SK-N-DZ (cell line): ENCODE measurements at regions not wholly inside any gene's neighbourhood (a gene's known extent, or its start where the extent isn't known, plus 50 kb on each side); places are given as distances from the start of the nearest gene placed in this dataset.

Experiments used
- DNase-seq: peaks from one replicate; pipeline ENCODE4 v3.0.0-alpha.2; 2015; ENCODE audit warnings: low spot score

- DNase-seq: no peak
These were observed 80.4 kb downstream of the ENGASE start for GRCh38 chr17:79154951-79155585.

DNA sequence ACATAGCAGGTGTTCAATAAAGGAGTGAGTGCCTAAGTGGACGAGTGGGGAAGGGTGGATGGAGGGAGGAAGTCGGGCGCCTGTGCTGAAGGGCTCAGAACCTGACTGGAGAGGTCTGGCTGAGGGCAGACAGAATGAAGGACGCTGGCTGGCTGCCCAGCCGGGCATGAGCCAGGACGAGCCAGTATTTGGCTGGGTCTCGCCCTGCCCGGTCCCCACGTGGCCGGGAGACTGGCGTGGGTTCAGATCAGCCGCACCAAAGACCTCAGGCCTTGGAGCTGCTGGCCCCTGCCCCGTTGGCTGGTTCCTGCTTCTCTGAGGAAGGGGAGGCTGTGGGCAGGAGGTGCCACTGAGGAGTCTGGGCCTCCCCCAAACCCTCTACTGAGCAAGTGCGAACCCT, 79.8 kb downstream of the ENGASE start:
- DNase-seq: no peak

DNA sequence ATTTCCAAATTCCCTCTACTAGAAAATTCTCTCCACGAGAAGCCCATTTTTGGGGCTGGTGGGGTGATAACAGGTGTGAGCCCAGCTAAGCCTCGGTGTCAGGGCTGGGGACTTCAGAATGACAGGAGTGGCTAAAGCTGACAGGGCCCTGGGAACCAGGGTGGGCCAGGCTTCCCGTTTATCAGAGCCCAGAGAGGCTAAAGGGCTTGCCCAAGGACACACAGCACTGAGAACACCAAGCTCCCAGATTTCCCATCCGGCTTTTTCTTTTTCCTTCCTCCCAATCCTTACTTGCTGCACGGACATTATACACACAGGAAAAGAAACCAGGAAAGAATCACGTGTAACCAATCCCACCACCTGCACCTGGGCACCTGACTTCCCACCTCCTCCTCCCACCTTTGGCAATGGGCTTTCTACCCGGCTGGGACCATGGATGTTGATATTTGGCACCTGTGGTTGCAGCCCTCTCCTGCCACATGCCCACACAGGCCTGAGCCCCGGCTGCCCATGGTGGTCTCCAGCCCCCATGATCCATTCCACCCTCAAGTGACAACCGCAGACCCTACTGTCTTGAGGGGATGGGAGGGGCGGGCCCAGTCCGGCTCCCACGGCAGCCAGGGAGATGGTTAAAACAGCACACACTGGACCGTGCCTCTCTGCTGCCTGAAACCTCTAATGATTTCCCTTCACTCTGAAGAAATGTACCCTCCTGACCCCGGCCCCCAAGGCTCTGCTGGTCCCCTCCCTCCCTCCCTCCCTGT, 78.9 kb downstream of the ENGASE start:
- no peak for DNase-seq

DNA sequence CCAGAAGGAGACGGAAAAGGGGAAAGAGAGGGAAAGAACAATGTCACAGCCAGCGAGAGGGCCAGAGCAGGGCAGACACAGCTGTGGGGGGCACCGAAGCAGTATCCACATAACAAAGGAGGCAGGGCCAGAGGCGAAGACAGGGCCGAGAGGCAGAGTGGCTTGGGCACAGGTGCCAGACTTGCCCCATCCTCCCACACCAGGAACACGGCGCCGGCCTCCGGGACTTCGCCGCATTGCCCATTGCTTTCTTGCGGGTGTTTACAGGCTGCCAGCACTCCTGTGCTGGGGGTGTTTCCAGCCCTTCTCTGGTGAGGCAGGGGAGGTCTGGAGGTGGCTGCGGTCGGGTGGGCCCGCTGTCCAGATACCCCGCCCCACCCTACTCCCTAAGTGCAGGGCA, 78.0 kb downstream of the ENGASE start:
- no peak for DNase-seq

DNA sequence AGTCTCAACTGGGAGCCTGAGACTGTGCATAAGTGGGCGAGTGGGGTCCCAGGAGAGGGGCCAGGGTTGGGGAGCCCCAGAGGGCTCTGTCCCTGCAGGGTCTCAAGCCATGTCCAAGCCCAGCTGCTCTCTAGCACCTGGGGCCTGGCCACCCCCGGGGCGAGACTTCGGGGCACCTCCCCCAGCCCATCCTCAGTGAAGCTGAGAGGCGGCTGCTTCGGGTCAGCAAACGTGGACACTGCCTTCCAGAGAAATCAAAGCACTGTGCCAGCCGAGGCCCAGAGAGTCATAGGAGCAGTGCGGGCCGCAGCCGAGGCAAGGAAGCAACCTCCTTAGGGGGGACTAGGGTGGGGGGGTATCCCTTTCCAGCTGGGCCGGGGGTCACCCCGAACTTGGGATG, 77.5 kb downstream of the ENGASE start:
- no peak for DNase-seq

DNA sequence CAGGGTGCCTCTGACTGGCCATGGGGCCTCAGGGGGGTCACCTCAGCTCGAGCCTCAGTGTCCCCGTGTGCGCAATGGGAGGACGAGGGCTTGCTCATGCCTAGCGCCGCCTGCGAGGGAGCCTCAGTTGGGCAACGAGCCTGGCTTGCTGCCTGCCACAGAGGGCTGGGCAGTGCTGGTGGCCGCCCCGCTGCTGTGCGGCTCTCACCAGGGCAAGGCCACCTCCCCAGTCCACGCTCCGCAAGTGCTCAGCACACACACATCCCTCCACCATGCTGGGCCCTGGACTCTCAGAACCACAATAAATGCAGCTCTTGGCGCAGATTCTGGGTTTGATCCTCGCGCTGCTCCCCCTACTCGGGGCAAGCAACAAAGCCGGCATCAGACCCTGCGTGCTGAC, 76.2 kb downstream of the ENGASE start:
- no peak for DNase-seq

DNA sequence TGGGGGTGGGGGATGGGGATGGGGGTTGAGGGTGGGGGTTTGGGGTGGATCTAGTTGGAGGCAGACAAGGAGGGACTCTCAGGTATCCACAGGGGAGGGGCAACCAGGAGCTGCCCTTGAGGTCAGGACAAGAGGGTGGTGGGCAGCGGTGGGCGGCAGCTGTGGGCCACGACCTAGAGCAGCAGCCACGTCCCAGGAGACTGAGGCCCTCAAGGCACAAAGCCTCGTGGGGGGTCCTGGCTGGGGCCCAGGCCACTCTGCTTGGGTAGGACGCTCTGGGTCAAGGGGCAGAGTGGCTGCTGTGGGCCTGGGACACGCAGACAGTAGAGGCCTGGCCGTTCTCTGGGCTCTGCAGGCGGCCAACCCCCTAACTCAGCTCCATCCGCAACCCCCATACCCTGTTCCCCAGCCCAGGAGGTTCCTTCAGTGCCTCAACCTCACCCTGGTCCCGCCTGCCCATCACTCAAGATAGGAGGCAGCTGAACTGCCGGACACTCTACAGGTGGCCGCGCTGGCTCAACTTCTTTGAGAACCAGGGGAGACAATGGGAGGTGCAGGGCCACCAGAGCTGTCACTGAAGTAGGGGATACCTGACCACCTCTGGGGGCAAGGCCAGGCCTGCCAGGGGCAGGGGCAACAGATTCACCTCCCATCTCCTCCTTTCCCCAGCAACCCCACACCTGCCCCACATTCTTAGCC, 75.6 kb downstream of the ENGASE start:
- DNase-seq: no peak

- DNase-seq: no peak
These were observed 74.0 kb downstream of the ENGASE start for GRCh38 chr17:79148584-79148983.

DNA sequence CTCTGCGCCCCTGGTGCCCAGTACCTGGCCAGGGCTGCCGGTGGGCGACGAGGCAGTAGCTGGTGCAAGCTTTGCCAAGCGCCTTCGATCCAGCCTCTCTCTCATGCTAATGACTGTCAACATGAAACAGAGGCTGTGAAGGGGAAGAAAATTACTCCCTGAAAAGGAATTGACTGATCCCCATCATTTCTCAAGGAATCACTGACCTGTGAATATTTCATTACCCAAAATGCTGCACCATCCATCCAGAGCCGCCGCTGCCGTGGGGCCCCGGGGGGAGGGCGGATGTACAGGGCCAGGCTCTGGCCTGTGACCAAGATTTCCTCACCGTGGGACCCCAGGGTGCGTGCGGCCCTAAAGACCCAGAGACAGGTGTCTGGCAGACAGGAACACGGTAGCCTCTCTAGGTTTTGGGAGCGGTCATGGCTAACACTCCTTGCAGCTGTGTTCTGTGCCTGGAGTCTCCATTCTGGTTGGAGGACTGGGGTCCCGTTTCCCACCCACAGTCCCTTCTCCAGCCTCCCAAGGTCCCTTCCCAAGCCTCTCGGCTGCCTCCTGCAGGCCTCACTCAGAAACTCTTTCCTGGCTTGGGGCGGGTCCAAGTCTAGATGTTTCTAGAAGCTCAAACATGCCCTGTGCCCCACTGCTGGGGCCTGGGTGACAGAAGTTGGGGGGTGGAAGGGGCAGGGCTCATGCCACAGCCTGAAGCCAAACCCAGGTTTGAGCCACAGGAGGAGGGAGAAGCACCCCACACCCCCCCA, 73.3 kb downstream of the ENGASE start:
- DNase-seq: no peak

- no peak for DNase-seq
These were observed 71.9 kb downstream of the ENGASE start for GRCh38 chr17:79146562-79146961.

DNA sequence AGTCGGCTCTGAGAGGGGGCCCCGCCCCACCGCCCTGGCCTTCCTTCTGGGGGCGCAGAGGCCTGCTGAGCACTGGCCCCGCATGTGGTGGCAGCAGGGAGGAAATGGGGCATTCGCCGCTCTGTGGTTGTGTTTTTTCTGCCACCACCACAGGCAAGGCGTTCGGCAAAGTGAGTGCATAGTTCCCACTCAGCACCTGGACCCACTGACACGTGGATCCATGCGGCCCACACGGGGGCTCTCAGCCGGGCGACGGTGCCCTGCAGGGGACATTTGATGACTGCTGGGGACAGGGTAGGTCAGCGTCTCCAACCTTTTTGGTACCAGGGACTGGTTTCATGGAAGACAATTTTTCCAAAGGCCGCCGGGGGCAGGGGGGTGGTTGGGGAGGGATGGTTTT, 70.9 kb downstream of the ENGASE start:
- no peak for DNase-seq

DNA sequence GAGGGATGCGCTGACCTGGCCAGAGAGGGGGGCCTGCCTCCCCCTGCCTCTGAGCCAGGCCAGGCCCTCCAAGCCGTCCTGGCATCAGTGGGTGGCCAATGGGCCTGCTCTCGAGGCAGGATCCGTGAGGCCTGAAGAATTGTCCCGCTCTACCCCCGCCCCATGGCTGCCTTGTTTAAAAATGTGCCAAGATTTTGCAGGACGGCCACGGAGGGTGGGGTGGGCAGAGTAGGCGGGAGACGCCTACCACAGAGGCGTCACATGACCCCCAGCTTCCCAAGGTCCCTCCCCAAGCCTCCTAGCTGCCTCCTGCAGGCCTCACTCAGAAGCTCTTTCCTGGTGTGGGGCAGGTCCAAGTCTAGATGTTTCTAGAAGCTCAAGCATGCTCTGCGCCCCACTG, 69.5 kb downstream of the ENGASE start:
- no peak for DNase-seq

- DNase-seq: no peak
These were observed 67.8 kb downstream of the ENGASE start for GRCh38 chr17:79142375-79142774.

DNA sequence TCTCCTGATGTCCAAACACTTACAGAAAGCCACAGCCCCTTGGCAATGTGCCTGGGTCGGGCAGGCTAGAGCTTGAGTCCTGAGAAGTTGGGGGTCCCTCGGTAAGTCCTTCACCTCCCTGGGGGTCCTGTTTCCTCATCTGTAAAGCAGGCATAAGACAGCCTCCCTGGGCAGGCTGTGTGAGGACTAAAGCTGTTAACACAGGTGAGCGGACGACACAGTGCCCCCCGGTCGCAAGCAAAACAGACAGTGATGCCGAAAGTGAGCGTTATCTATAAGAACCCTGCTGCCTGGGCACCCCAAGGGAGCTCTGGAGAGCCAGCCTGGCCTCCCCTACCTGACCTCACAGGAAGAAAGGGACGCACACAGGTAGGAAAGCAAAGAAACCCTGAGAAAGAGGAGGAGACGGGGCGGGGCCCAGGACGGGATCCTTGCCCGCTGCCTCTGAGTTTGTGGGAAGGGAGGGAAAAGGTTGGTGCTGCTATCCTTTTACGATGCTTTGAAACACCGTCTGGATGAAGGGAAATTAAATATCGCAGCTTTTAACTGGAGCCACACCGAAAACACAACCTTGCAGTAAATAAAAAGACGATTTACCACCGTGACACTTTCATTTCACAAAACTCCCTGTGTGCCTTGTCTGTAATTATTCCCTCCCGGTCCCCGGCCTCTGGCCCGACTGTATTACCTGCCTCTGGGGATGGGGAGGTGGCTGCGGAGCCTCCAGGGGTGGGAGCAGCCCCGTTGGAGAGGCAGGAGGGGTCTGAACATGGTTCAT, 67.1 kb downstream of the ENGASE start:
- no peak for DNase-seq

GRCh38 chr17:79138826-79139225, 64.2 kb downstream of the ENGASE start:
- no peak for DNase-seq

DNA sequence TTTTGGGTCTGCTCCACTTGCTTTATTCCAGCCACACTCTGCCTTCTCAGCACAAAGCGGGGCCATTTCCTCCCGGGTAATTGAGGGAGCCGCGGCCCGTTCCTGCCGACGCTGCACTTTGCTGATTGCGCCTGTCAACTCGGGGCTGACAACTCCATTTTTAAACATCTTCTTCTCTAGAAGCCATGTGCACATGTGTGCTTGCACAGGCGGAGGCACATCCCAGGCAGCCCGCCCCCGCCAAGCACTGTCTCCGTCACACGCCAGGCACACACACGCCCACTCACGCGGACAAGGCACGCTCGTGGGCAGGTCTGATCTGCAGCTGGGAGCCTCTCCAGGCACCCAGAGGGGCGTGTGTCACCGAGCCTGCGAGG, 63.2 kb downstream of the ENGASE start:
- no peak for DNase-seq

DNA sequence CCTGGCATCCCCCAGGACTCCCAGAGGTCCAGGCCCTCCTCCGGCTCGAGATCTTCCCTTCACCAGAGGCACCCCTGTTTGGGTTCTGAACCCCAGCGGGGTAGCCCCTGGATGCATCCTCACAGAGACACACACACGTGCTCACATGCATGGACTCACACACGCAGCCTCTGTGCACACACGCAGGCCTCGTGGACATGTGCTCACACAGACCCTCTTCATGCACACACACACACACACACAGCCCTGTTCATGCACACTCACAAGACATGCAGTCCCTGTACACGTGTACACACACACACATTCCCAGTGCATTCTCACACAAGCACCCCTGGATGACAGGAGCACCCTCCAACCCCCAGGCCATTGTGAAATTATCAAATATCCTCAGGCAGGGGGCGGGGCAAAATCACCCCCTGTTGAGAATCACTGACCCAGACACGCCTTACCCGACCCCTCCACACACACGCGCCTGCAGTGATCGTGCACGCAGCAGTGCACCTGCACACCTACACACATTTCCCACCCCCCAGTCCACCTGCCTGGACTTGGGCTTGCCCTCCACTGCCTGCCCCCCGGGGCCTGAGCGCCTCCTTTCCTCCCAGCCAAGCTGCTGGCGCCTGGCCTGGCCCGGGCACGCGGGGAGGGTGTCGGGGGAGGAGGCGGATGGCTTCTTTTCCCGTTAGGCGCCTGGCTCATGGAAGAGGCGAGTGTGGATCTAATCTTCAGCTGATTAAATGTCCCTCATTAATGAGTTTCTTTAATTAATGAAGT, 62.6 kb downstream of the ENGASE start:
- no peak for DNase-seq

DNA sequence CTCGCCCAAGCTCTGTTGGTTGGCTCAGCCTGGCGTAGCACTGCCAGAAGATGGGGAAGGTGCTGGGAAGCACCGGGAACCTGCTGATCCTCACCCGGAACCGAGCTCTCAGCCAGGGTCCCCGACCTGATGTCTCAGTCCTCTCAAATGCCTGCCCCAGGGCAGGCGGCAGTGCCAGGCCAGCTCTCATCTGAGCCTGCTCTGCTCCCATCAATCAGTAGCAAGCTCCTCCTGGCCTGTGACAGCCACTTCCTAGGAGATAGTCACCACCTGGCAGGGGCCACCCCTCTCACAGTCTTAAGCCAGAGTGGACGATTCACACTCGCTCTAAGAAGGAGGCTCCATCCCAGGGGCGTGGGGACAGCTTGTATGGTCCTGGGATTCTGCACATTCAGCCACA, 62.0 kb downstream of the ENGASE start:
- no peak for DNase-seq
